GM12891 (cell line): ENCODE measurements at regions not wholly inside any gene's neighbourhood (a gene's known extent, or its start where the extent isn't known, plus 50 kb on each side); places are given as distances from the start of the nearest gene placed in this dataset.

Experiments used
- PAX5 ChIP-seq: IDR thresholded peaks from 2 replicates; pipeline ENCODE4 v1.6.1; 2011; ENCODE audit warnings: low read length, moderate library complexity, mild to moderate bottlenecking; ENCODE audit not compliant: insufficient read depth, severe bottlenecking
- POLR2A ChIP-seq: IDR thresholded peaks from 2 replicates; pipeline ENCODE4 v1.6.1; 2011; ENCODE audit warnings: low read depth, low read length, control low read depth
- POLR2AphosphoS5 ChIP-seq: IDR thresholded peaks from 2 replicates; pipeline ENCODE4 v1.6.1; 2011; ENCODE audit warnings: low read depth, low read length, control low read depth
- SPI1 ChIP-seq: IDR thresholded peaks from 2 replicates; pipeline ENCODE4 v1.6.1; 2011; ENCODE audit warnings: low read depth, low read length, control low read depth
- TAF1 ChIP-seq: IDR thresholded peaks from 2 replicates; pipeline ENCODE4 v1.6.1; 2011; ENCODE audit warnings: low read depth, low read length, control low read depth

DNA sequence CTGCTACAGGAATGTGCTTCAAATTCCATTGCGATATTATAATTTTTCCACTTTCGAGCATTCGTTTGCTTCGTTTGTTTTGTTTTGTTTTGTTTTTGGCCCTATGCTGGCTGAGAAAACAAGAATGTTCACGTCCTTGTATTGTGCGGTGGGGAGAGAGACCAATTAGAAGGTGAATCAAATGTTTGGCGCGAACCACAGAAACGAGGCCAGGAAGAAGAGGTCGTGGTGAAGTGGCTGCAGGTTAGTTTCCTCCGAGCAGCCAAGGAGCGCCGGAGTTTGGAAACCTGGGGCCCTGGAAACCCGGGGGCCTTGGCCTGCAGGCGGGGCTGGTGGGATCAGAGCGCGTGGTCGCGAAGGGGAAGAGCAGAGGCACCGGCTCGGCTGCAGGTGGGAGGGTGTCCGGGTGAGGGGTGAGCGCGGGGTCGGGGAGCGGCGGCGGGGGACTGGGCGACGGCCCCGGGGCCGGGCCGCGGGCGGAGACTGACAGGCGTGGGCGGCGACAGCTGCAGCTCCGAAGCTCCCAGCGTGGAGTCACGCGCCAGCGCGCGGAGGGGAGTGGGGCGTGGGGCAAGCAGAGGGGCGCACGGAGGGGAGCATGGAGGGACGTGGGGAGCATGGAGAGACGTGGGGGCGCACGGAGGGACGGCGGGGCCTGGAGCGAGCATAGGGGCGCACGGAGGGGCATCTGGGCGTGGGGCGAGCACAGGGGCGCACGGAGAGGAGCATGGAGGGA is 141.5 kb upstream of the PDE10A start:
- TF ChIP-seq TAF1 (no peak), POLR2A (no peak), PAX5 (no peak), SPI1 (no peak), POLR2AphosphoS5 (no peak)
